PC-3 (cell line): ENCODE measurements at regions not wholly inside any gene's neighbourhood (a gene's known extent, or its start where the extent isn't known, plus 50 kb on each side); places are given as distances from the start of the nearest gene placed in this dataset.

Experiments
- ATAC-seq: fragments of 200-7000 bp; cut with Tn5 transposase; 2 replicates; pipeline ENCODE4 v1.9.1; 2020; ENCODE audit warnings: mild to moderate bottlenecking, moderate library complexity
- BruUV-seq: library from RNA; stranded (reverse); fragments of 400-500 nt; replicated peaks from 2 replicates; lab custom pipeline; 2021; lab: Mats Ljungman, UMichigan
- CTCF ChIA-PET: fragments of 300-600 bp; sonication (Branson Sonifier 250); formaldehyde crosslinking; loops from one replicate; lab custom pipeline; 2022; ENCODE audit warnings: antibody characterized with exemption; lab: Charles Lee
- POLR2A ChIA-PET: fragments of 300-600 bp; sonication (Branson Sonifier 250); formaldehyde crosslinking; loops from one replicate; lab custom pipeline; 2022; ENCODE audit warnings: antibody characterized with exemption; ENCODE audit not compliant: unreplicated experiment; lab: Charles Lee
- DNase-seq: peaks from one replicate; pipeline ENCODE4 v3.0.0-alpha.2; 2015
- H2AFZ ChIP-seq: fragments of 300-600 bp; sonication (generic); 2 replicates; pipeline ENCODE4 v1.6.0; 2016; ENCODE audit warnings: antibody characterized with exemption, low read length
- H3F3A ChIP-seq: fragments of 300-600 bp; sonication (generic); one replicate; pipeline ENCODE4 v1.6.0; 2017; ENCODE audit warnings: antibody characterized with exemption, low read length, control low read depth, mild to moderate bottlenecking; ENCODE audit not compliant: unreplicated experiment
- H3K27ac ChIP-seq: fragments of 300-600 bp; sonication (generic); 2 replicates; pipeline ENCODE4 v1.5.1; 2016; ENCODE audit warnings: mild to moderate bottlenecking, low read length
- H3K27me3 ChIP-seq: fragments of 300-600 bp; sonication (generic); 2 replicates; pipeline ENCODE4 v1.6.1; 2016; ENCODE audit warnings: low read length, mixed read lengths
- H3K36me3 ChIP-seq: fragments of 300-600 bp; sonication (generic); 2 replicates; pipeline ENCODE4 v1.6.1; 2016; ENCODE audit warnings: low read depth, mixed run types, low read length, mixed read lengths
- H3K4me1 ChIP-seq: fragments of 300-600 bp; sonication (generic); 2 replicates; pipeline ENCODE4 v1.5.1; 2016; ENCODE audit warnings: low read length; ENCODE audit not compliant: insufficient read depth
- H3K4me2 ChIP-seq: fragments of 300-600 bp; sonication (generic); 2 replicates; pipeline ENCODE4 v1.6.0; 2016; ENCODE audit warnings: low read length
- H3K4me3 ChIP-seq: fragments of 300-600 bp; sonication (generic); 2 replicates; pipeline ENCODE4 v1.5.1; 2016; ENCODE audit warnings: mild to moderate bottlenecking, low read length, mixed read lengths
- H3K79me2 ChIP-seq: fragments of 300-600 bp; sonication (generic); 2 replicates; pipeline ENCODE4 v1.6.1; 2017; ENCODE audit warnings: low read length, mixed read lengths
- H3K9ac ChIP-seq: fragments of 300-600 bp; sonication (generic); 2 replicates; pipeline ENCODE4 v1.6.0; 2016; ENCODE audit warnings: mild to moderate bottlenecking, low read length
- H3K9me2 ChIP-seq: fragments of 300-600 bp; sonication (generic); replicated peaks from 2 replicates; pipeline ENCODE4 v1.6.1; 2016; ENCODE audit warnings: mixed run types, low read length, mixed read lengths
- H3K9me3 ChIP-seq: fragments of 300-600 bp; sonication (generic); 2 replicates; pipeline ENCODE4 v1.6.1; 2016; ENCODE audit warnings: low read length, mixed read lengths
- H4K20me1 ChIP-seq: fragments of 300-600 bp; sonication (generic); 2 replicates; pipeline ENCODE4 v1.6.1; 2016; ENCODE audit warnings: low read length, mixed read lengths
- CTCF ChIP-seq: fragments of 300-600 bp; sonication (generic); conservative IDR thresholded peaks from 2 replicates; pipeline ENCODE4 v1.5.1; 2017; ENCODE audit warnings: antibody characterized with exemption, low read depth, mild to moderate bottlenecking, low read length
- EZH2 ChIP-seq: fragments of 300-600 bp; sonication (generic); IDR thresholded peaks from one replicate; pipeline ENCODE4 v1.6.1; 2017; ENCODE audit warnings: antibody characterized with exemption, mild to moderate bottlenecking, low read length; ENCODE audit not compliant: unreplicated experiment
- EZH2phosphoT487 ChIP-seq: fragments of 300-600 bp; sonication (generic); IDR thresholded peaks from 2 replicates; pipeline ENCODE4 v1.6.1; 2018; ENCODE audit warnings: mild to moderate bottlenecking, antibody characterized with exemption, low read length, borderline replicate concordance
- intact Hi-C: fragments of 100-400 bp; cut with micrococcal nuclease; formaldehyde crosslinking; loops from 2 replicates; pipeline ENCODE4 v1.9.0; 2023

- DNase-seq (no peak), ATAC-seq (no peak)
- TF ChIP-seq EZH2 = no peak
- TF ChIP-seq EZH2phosphoT487 = no peak
- TF ChIP-seq CTCF = no peak
- no peaks in the 10 kb centered on the region for H4K20me1 ChIP-seq
- no peaks in the 10 kb centered on the region for H3K9me2 ChIP-seq
- ChIA-PET CTCF (no interaction called here), POLR2A (no interaction called here)
- H3K4me1 ChIP-seq = peaks cover 42% of the 10 kb centered on the region
- no peak overlapping the region for H2AFZ ChIP-seq
- peaks cover 8% of the 10 kb centered on the region for H3F3A ChIP-seq
- H3K4me3 ChIP-seq = no peak overlapping the region
- no peak overlapping the region for H3K4me2 ChIP-seq
- H3K27me3 ChIP-seq = no peaks in the 10 kb centered on the region
- H3K9me3 ChIP-seq = no peaks in the 10 kb centered on the region
- H3K79me2 ChIP-seq = no peaks in the 10 kb centered on the region
- no peaks in the 10 kb centered on the region for H3K36me3 ChIP-seq
- intact Hi-C loops = loop anchor here (2.0 to 5.0 kb wide), 4 partner anchors 39 to 234 kb away; no protein-coding TSS in a partner anchor
- BruUV-seq = no TSS peak
- H3K27ac ChIP-seq = peak overlapping the region; percentile 94
- H3K9ac ChIP-seq = peak overlapping the region; percentile 70
These were observed 416.6 kb upstream of the TNP1 start for GRCh38 chr2:217276433-217276832.

GRCh38 chr2:217275091-217275490 is 415.2 kb upstream of the TNP1 start:
- ChIA-PET POLR2A (no interaction called here), CTCF (no interaction called here)
- Histone ChIP-seq H3K36me3 (no peaks in the 10 kb centered on the region), H3K9me2 (no peaks in the 10 kb centered on the region), H4K20me1 (no peaks in the 10 kb centered on the region), H3K9ac (no peak overlapping the region), H3K9me3 (no peaks in the 10 kb centered on the region), H3K4me1 (peaks cover 37% of the 10 kb centered on the region), H3K4me2 (no peak overlapping the region), H3F3A (peaks cover 8% of the 10 kb centered on the region), H3K79me2 (no peaks in the 10 kb centered on the region), H3K27ac (no peak overlapping the region), H3K27me3 (no peaks in the 10 kb centered on the region), H3K4me3 (no peak overlapping the region), H2AFZ (no peak overlapping the region)
- DNase-seq (no peak), ATAC-seq (no peak)
- TF ChIP-seq EZH2phosphoT487 (no peak), EZH2 (no peak), CTCF (no peak)
- no TSS peak for BruUV-seq
- intact Hi-C loops = loop anchor here (5.0 kb wide), 2 partner anchors 38 to 113 kb away; no protein-coding TSS in a partner anchor

GRCh38 chr2:217274578-217274977 is 414.7 kb upstream of the TNP1 start:
- no peak for ATAC-seq
- H3K9ac ChIP-seq = no peak overlapping the region
- POLR2A ChIA-PET = no interaction called here
- H3K9me2 ChIP-seq = no peaks in the 10 kb centered on the region
- H3K4me2 ChIP-seq = no peak overlapping the region
- no peaks in the 10 kb centered on the region for H3K27me3 ChIP-seq
- intact Hi-C loops = no loop called here
- no peak overlapping the region for H3K27ac ChIP-seq
- peaks cover 8% of the 10 kb centered on the region for H3F3A ChIP-seq
- H2AFZ ChIP-seq = no peak overlapping the region
- DNase-seq = no peak
- TF ChIP-seq EZH2 = no peak
- TF ChIP-seq CTCF = no peak
- TF ChIP-seq EZH2phosphoT487 = no peak
- H3K9me3 ChIP-seq = no peaks in the 10 kb centered on the region
- H3K4me1 ChIP-seq = peaks cover 32% of the 10 kb centered on the region
- CTCF ChIA-PET = no interaction called here
- H4K20me1 ChIP-seq = no peaks in the 10 kb centered on the region
- no TSS peak for BruUV-seq
- no peaks in the 10 kb centered on the region for H3K36me3 ChIP-seq
- no peaks in the 10 kb centered on the region for H3K79me2 ChIP-seq
- no peak overlapping the region for H3K4me3 ChIP-seq
